ENCODE measurements at regions not wholly inside any gene's neighbourhood (a gene's known extent, or its start where the extent isn't known, plus 50 kb on each side); places are given as distances from the start of the nearest gene placed in this dataset.
"Not testable (repeated sequence)": the region's sequence is repeated elsewhere in the genome, so short reads cannot be mapped to it uniquely, and the experiment has no call there.

GRCh38 chr7:152522571-152523067 lies 86.8 kb upstream of the KMT2C start:
- DNase-seq = no peak
- H3K9me3 ChIP-seq (ENCODE audit: control insufficient read depth in 1 of 2, low read length in 2 of 2) = no peaks in the 10 kb centered on the region
- Mint-ChIP-seq H3K4me3 (no peak overlapping the region), H3K27ac (no peak overlapping the region), H3K4me1 (peaks cover 0 to 2% (median 0%) of the 10 kb centered on the region in 4 donors), H3K27me3 (peaks cover 2 to 3% of the 10 kb centered on the region in 2 donors), H3K9me3 (peaks cover 0 to 12% (median 1%) of the 10 kb centered on the region in 8 donors), H3K36me3 (no peaks in the 10 kb centered on the region)
- H3K4me1 ChIP-seq (ENCODE audit: insufficient read depth, low read length) = no peaks in the 10 kb centered on the region
- no peaks in the 10 kb centered on the region for H3K36me3 ChIP-seq (ENCODE audit: insufficient read depth, low read length)
- CTCF ChIA-PET (ENCODE audit: partially characterized antibody) = no interaction called here
- no peaks in the 10 kb centered on the region for H3K27me3 ChIP-seq (ENCODE audit: insufficient read depth, low read length)
- no peak overlapping the region for H3K27ac ChIP-seq (ENCODE audit: low read depth, low read length)
- H3K4me3 ChIP-seq (ENCODE audit: low read length in 2 of 2) = no peak overlapping the region
- intact Hi-C loops (cut with micrococcal nuclease) = no loop called here
- POLR2A ChIA-PET (ENCODE audit: partially characterized antibody) = no interaction called here

- Mint-ChIP-seq H3K4me3 (no peak overlapping the region), H3K27me3 (peaks cover 2 to 3% of the 10 kb centered on the region in 2 donors), H3K36me3 (no peaks in the 10 kb centered on the region), H3K4me1 (peaks cover 0 to 2% (median 0%) of the 10 kb centered on the region in 4 donors), H3K9me3 (peaks cover 0 to 12% (median 1%) of the 10 kb centered on the region in 8 donors), H3K27ac (no peak overlapping the region)
- intact Hi-C loops (cut with micrococcal nuclease) = no loop called here
- Histone ChIP-seq H3K9me3 (ENCODE audit: control insufficient read depth in 1 of 2, low read length in 2 of 2) (no peaks in the 10 kb centered on the region), H3K4me1 (ENCODE audit: insufficient read depth, low read length) (no peaks in the 10 kb centered on the region), H3K27ac (ENCODE audit: low read depth, low read length) (no peak overlapping the region), H3K36me3 (ENCODE audit: insufficient read depth, low read length) (no peaks in the 10 kb centered on the region), H3K27me3 (ENCODE audit: insufficient read depth, low read length) (no peaks in the 10 kb centered on the region), H3K4me3 (ENCODE audit: low read length in 2 of 2) (no peak overlapping the region)
- POLR2A ChIA-PET (ENCODE audit: partially characterized antibody) = no interaction called here
- CTCF ChIA-PET (ENCODE audit: partially characterized antibody) = no interaction called here
- no peak for DNase-seq
Measured at GRCh38 chr7:152521420-152522337, 85.9 kb upstream of the KMT2C start.

- Mint-ChIP-seq H3K4me3 (no peak overlapping the region), H3K27me3 (peaks cover 2 to 3% of the 10 kb centered on the region in 2 donors), H3K36me3 (no peaks in the 10 kb centered on the region), H3K4me1 (peaks cover 0 to 2% (median 0%) of the 10 kb centered on the region in 4 donors), H3K9me3 (peaks cover 0 to 12% (median 2%) of the 10 kb centered on the region in 8 donors), H3K27ac (no peak overlapping the region)
- no peaks in the 10 kb centered on the region for H3K36me3 ChIP-seq (ENCODE audit: insufficient read depth, low read length)
- no peak overlapping the region for H3K27ac ChIP-seq (ENCODE audit: low read depth, low read length)
- intact Hi-C loops (cut with micrococcal nuclease) = no loop called here
- ChIA-PET CTCF (ENCODE audit: partially characterized antibody) (no interaction called here), POLR2A (ENCODE audit: partially characterized antibody) (no interaction called here)
- no peaks in the 10 kb centered on the region for H3K4me1 ChIP-seq (ENCODE audit: insufficient read depth, low read length)
- H3K4me3 ChIP-seq (ENCODE audit: low read length in 2 of 2) = no peak overlapping the region
- no peaks in the 10 kb centered on the region for H3K27me3 ChIP-seq (ENCODE audit: insufficient read depth, low read length)
- DNase-seq = no peak
- no peaks in the 10 kb centered on the region for H3K9me3 ChIP-seq (ENCODE audit: control insufficient read depth in 1 of 2, low read length in 2 of 2)
Measured at GRCh38 chr7:152520861-152521302, 85.1 kb upstream of the KMT2C start.

- Histone ChIP-seq H3K4me3 (ENCODE audit: low read length in 2 of 2) (no peak overlapping the region), H3K4me1 (ENCODE audit: insufficient read depth, low read length) (no peaks in the 10 kb centered on the region), H3K36me3 (ENCODE audit: insufficient read depth, low read length) (no peaks in the 10 kb centered on the region), H3K27ac (ENCODE audit: low read depth, low read length) (no peak overlapping the region), H3K27me3 (ENCODE audit: insufficient read depth, low read length) (no peaks in the 10 kb centered on the region), H3K9me3 (ENCODE audit: control insufficient read depth in 1 of 2, low read length in 2 of 2) (no peaks in the 10 kb centered on the region)
- H3K9me3 Mint-ChIP-seq = peaks cover 0 to 12% (median 2%) of the 10 kb centered on the region in 8 donors
- no peaks in the 10 kb centered on the region for H3K36me3 Mint-ChIP-seq
- no peak overlapping the region for H3K4me3 Mint-ChIP-seq
- ChIA-PET POLR2A (ENCODE audit: partially characterized antibody) (no interaction called here), CTCF (ENCODE audit: partially characterized antibody) (no interaction called here)
- intact Hi-C loops (cut with micrococcal nuclease) = no loop called here
- H3K27ac Mint-ChIP-seq = no peak overlapping the region
- H3K27me3 Mint-ChIP-seq = peaks cover 2 to 3% of the 10 kb centered on the region in 2 donors
- DNase-seq = no peak
- peaks cover 0 to 2% (median 0%) of the 10 kb centered on the region in 4 donors for H3K4me1 Mint-ChIP-seq
Measured at GRCh38 chr7:152519290-152519689, 83.5 kb upstream of the KMT2C start.

GRCh38 chr7:152516216-152516615 lies 80.4 kb upstream of the KMT2C start:
- H3K4me1 ChIP-seq (ENCODE audit: insufficient read depth, low read length) = peaks cover 9% of the 10 kb centered on the region
- peaks cover 3 to 15% (median 6%) of the 10 kb centered on the region in 4 donors for H3K4me1 Mint-ChIP-seq
- H3K27me3 Mint-ChIP-seq = peaks cover 0 to 3% of the 10 kb centered on the region in 2 donors
- intact Hi-C loops (cut with micrococcal nuclease) = no loop called here
- no peak for DNase-seq
- peaks cover 0 to 12% (median 2%) of the 10 kb centered on the region in 8 donors for H3K9me3 Mint-ChIP-seq
- H3K27ac ChIP-seq (ENCODE audit: low read depth, low read length) = no peak overlapping the region
- ChIA-PET CTCF (ENCODE audit: partially characterized antibody) (no interaction called here), POLR2A (ENCODE audit: partially characterized antibody) (no interaction called here)
- H3K36me3 Mint-ChIP-seq = no peaks in the 10 kb centered on the region
- no peaks in the 10 kb centered on the region for H3K27me3 ChIP-seq (ENCODE audit: insufficient read depth, low read length)
- H3K4me3 Mint-ChIP-seq = no peak overlapping the region
- no peak overlapping the region for H3K27ac Mint-ChIP-seq
- no peaks in the 10 kb centered on the region for H3K36me3 ChIP-seq (ENCODE audit: insufficient read depth, low read length)
- no peaks in the 10 kb centered on the region for H3K9me3 ChIP-seq (ENCODE audit: control insufficient read depth in 1 of 2, low read length in 2 of 2)
- no peak overlapping the region for H3K4me3 ChIP-seq (ENCODE audit: low read length in 2 of 2)

GRCh38 chr7:152515266-152515950 lies 79.6 kb upstream of the KMT2C start:
- CTCF ChIA-PET (ENCODE audit: partially characterized antibody); H3K36me3 Mint-ChIP-seq: not testable (repeated sequence)

GRCh38 chr7:152514771-152515105 lies 78.9 kb upstream of the KMT2C start:
- H3K27me3 Mint-ChIP-seq = no peaks in the 10 kb centered on the region
- no peak overlapping the region for H3K27ac ChIP-seq (ENCODE audit: low read depth, low read length)
- H3K9me3 Mint-ChIP-seq = peaks cover 0 to 7% (median 0%) of the 10 kb centered on the region in 8 donors
- peak overlapping the region in 1 of 7 donors; percentile 7 for H3K27ac Mint-ChIP-seq
- no peak overlapping the region for H3K4me3 ChIP-seq (ENCODE audit: low read length in 2 of 2)
- ChIA-PET CTCF (ENCODE audit: partially characterized antibody) (no interaction called here), POLR2A (ENCODE audit: partially characterized antibody) (no interaction called here)
- DNase-seq = no peak
- intact Hi-C loops (cut with micrococcal nuclease) = no loop called here
- peak overlapping the region in 1 of 8 donors; percentile 30 for H3K4me3 Mint-ChIP-seq
- no peaks in the 10 kb centered on the region for H3K27me3 ChIP-seq (ENCODE audit: insufficient read depth, low read length)
- H3K4me1 Mint-ChIP-seq = peaks cover 3 to 15% (median 7%) of the 10 kb centered on the region in 4 donors
- H3K36me3 ChIP-seq (ENCODE audit: insufficient read depth, low read length) = no peaks in the 10 kb centered on the region
- H3K36me3 Mint-ChIP-seq = no peaks in the 10 kb centered on the region
- H3K4me1 ChIP-seq (ENCODE audit: insufficient read depth, low read length) = peaks cover 9% of the 10 kb centered on the region
- no peaks in the 10 kb centered on the region for H3K9me3 ChIP-seq (ENCODE audit: control insufficient read depth in 1 of 2, low read length in 2 of 2)

More at GRCh38 chr7:152515266-152515950, 79.6 kb upstream of the KMT2C start:
- H3K27me3 Mint-ChIP-seq; H3K27ac ChIP-seq (ENCODE audit: low read depth, low read length); H3K4me1 ChIP-seq (ENCODE audit: insufficient read depth, low read length); H3K27me3 ChIP-seq (ENCODE audit: insufficient read depth, low read length); POLR2A ChIA-PET (ENCODE audit: partially characterized antibody); H3K9me3 ChIP-seq (ENCODE audit: control insufficient read depth in 1 of 2, low read length in 2 of 2); intact Hi-C loops (cut with micrococcal nuclease); H3K36me3 ChIP-seq (ENCODE audit: insufficient read depth, low read length); H3K27ac Mint-ChIP-seq; DNase-seq; H3K4me3 ChIP-seq (ENCODE audit: low read length in 2 of 2); H3K4me3 Mint-ChIP-seq; H3K9me3 Mint-ChIP-seq: not testable (repeated sequence)
- peaks cover 3 to 15% (median 7%) of the 10 kb centered on the region in 4 donors for H3K4me1 Mint-ChIP-seq
